SK-N-SH (cell line): ENCODE measurements at regions not wholly inside any gene's neighbourhood (a gene's known extent, or its start where the extent isn't known, plus 50 kb on each side); places are given as distances from the start of the nearest gene placed in this dataset.
"Not testable (repeated sequence)": the region's sequence is repeated elsewhere in the genome, so short reads cannot be mapped to it uniquely, and the experiment has no call there.

Experiments
- TAF1 ChIP-seq: IDR thresholded peaks from 2 replicates; pipeline ENCODE4 v1.6.1; 2012; ENCODE audit warnings: low read depth, mild to moderate bottlenecking, low read length, moderate library complexity, borderline replicate concordance
- YY1 ChIP-seq: IDR thresholded peaks from 2 replicates; pipeline ENCODE4 v1.4.0; 2012; ENCODE audit warnings: low read depth, mild to moderate bottlenecking

- not testable (repeated sequence) for TF ChIP-seq TAF1, YY1
These were observed 212.3 kb upstream of the LRRC61 start for GRCh38 chr7:150110882-150111281.
